Activated CD4-positive, alpha-beta T cell treated with anti-CD3 and anti-CD28 coated beads for 36 hours (primary cell): ENCODE measurements at regions not wholly inside any gene's neighbourhood (a gene's known extent, or its start where the extent isn't known, plus 50 kb on each side); places are given as distances from the start of the nearest gene placed in this dataset.
"Not testable (repeated sequence)": the region's sequence is repeated elsewhere in the genome, so short reads cannot be mapped to it uniquely, and the experiment has no call there.

Experiments used
- ATAC-seq: fragments of 200-7000 bp; cut with Tn5 transposase; one replicate; pipeline ENCODE4 v1.10.0; 2021; ENCODE audit warnings: mild to moderate bottlenecking, moderate library complexity
- CTCF ChIA-PET: fragments of 350-600 bp; sonication (Branson Sonifier 250); formaldehyde crosslinking; loops from one replicate; lab custom pipeline; 2021; ENCODE audit warnings: antibody characterized with exemption; lab: Charles Lee
- POLR2A ChIA-PET: fragments of 350-600 bp; sonication (Branson Sonifier 250); formaldehyde crosslinking; loops from one replicate; lab custom pipeline; 2021; ENCODE audit warnings: antibody characterized with exemption, inconsistent platforms; lab: Charles Lee
- DNase-seq: peaks from one replicate; pipeline ENCODE4 v3.0.0-alpha.2; 2020
- H3K27ac Mint-ChIP-seq: one replicate; pipeline ENCODE4 v1.8.0; 2021; ENCODE audit warnings: mixed read lengths
- H3K27me3 Mint-ChIP-seq: one replicate; pipeline ENCODE4 v1.8.0; 2021; ENCODE audit warnings: mixed read lengths
- H3K36me3 Mint-ChIP-seq: one replicate; pipeline ENCODE4 v1.8.0; 2021; ENCODE audit warnings: low read depth, mixed read lengths
- H3K4me1 Mint-ChIP-seq: one replicate; pipeline ENCODE4 v1.8.0; 2021; ENCODE audit warnings: mixed read lengths
- H3K4me3 Mint-ChIP-seq: one replicate; pipeline ENCODE4 v1.8.0; 2021; ENCODE audit warnings: mild to moderate bottlenecking, moderate library complexity, mixed read lengths
- H3K9me3 Mint-ChIP-seq: one replicate; pipeline ENCODE4 v1.8.0; 2021; ENCODE audit warnings: low read depth, mixed read lengths
- intact Hi-C, 2 experiments: fragments of 100-400 bp; cut with DNase I in 1 of 2; cut with micrococcal nuclease in 1 of 2; formaldehyde crosslinking; loops; one replicate each; pipeline versions ENCODE4 v1.14.2 to v1.15.1; 2022 to 2024; cut with DNase I, micrococcal nuclease

DNA sequence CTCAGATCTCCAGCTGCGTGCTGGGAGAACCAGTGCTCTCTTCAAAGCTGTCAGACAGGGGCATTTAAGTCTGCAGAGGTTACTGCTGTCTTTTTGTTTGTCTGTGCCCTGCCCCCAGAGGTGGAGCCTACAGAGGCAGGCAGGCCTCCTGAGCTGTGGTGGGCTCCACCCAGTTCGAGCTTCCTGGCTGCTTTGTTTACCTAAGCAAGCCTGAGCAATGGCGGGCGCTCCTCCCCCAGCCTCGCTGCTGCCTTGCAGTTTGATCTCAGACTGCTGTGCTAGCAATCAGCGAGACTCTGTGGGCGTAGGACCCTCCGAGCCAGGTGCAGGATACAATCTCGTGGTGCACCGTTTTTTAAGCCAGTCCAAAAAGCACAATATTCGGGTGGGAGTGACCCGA is 864.4 kb downstream of the GBE1 start:
- H3K4me1 Mint-ChIP-seq, POLR2A ChIA-PET, ATAC-seq, H3K27ac Mint-ChIP-seq, H3K4me3 Mint-ChIP-seq, CTCF ChIA-PET, DNase-seq, H3K27me3 Mint-ChIP-seq, intact Hi-C loops, H3K36me3 Mint-ChIP-seq: not testable (repeated sequence)
- peaks cover 12% of the 10 kb centered on the region for H3K9me3 Mint-ChIP-seq

GRCh38 chr3:80890571-80890970 is 870.9 kb downstream of the GBE1 start:
- POLR2A ChIA-PET = no interaction called here
- Mint-ChIP-seq H3K27ac (no peak overlapping the region), H3K9me3 (peaks cover 7% of the 10 kb centered on the region), H3K36me3 (no peaks in the 10 kb centered on the region), H3K4me3 (no peak overlapping the region), H3K4me1 (no peaks in the 10 kb centered on the region), H3K27me3 (no peaks in the 10 kb centered on the region)
- ATAC-seq (no peak), DNase-seq (no peak)
- CTCF ChIA-PET = no interaction called here
- intact Hi-C loops = no loop called here

DNA sequence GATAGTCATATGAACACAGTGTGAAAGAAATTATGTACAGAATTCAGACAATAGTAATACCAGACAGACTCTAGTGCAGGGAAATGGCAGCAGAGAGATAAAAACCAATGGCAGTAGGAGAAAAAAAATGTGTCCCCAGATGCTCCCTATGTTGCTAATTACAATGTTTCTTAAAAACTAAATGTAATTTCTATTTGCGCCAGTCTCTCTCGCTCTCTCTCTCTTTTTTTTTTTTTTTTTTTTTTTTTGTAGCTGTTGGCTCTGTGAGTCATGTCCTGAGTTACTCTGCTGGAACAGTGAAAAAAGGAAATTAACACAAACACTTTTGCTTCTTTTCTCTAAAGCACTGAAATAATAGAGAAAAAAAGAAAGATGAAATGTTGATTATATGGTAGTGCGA is 871.9 kb downstream of the GBE1 start:
- intact Hi-C loops = no loop called here
- ChIA-PET POLR2A (no interaction called here), CTCF (no interaction called here)
- ATAC-seq (no peak), DNase-seq (no peak)
- no peaks in the 10 kb centered on the region for H3K27me3 Mint-ChIP-seq
- no peaks in the 10 kb centered on the region for H3K4me1 Mint-ChIP-seq
- no peak overlapping the region for H3K4me3 Mint-ChIP-seq
- peaks cover 9% of the 10 kb centered on the region for H3K9me3 Mint-ChIP-seq
- no peaks in the 10 kb centered on the region for H3K36me3 Mint-ChIP-seq
- no peak overlapping the region for H3K27ac Mint-ChIP-seq

- intact Hi-C loops = no loop called here
- no peaks in the 10 kb centered on the region for H3K4me1 Mint-ChIP-seq
- H3K27me3 Mint-ChIP-seq = no peaks in the 10 kb centered on the region
- DNase-seq = no peak
- no peak overlapping the region for H3K4me3 Mint-ChIP-seq
- ChIA-PET CTCF (no interaction called here), POLR2A (no interaction called here)
- H3K36me3 Mint-ChIP-seq = no peaks in the 10 kb centered on the region
- no peak overlapping the region for H3K27ac Mint-ChIP-seq
- no peak for ATAC-seq
- H3K9me3 Mint-ChIP-seq = peaks cover 15% of the 10 kb centered on the region
These were observed 890.9 kb downstream of the GBE1 start for GRCh38 chr3:80870476-80871041.

- Mint-ChIP-seq H3K4me1 (no peaks in the 10 kb centered on the region), H3K27me3 (no peaks in the 10 kb centered on the region), H3K4me3 (no peak overlapping the region), H3K9me3 (peaks cover 11% of the 10 kb centered on the region), H3K27ac (no peak overlapping the region), H3K36me3 (no peaks in the 10 kb centered on the region)
- ATAC-seq (no peak), DNase-seq (no peak)
- ChIA-PET POLR2A (no interaction called here), CTCF (no interaction called here)
- intact Hi-C loops = no loop called here
These were observed 906.0 kb downstream of the GBE1 start for GRCh38 chr3:80855482-80855881.

- H3K4me1 Mint-ChIP-seq = no peaks in the 10 kb centered on the region
These were observed 925.0 kb downstream of the GBE1 start for GRCh38 chr3:80836395-80836794.

GRCh38 chr3:80807577-80807976 is 953.9 kb downstream of the GBE1 start:
- ChIA-PET POLR2A (interaction anchor here (0.5 kb wide), 1 partner anchor 491 kb away, joined by 3 read pairs; no protein-coding TSS in a partner anchor), CTCF (no interaction called here)
- H3K4me1 Mint-ChIP-seq = no peaks in the 10 kb centered on the region
- no peak for ATAC-seq
- no peak overlapping the region for H3K4me3 Mint-ChIP-seq
- peaks cover 10% of the 10 kb centered on the region for H3K9me3 Mint-ChIP-seq
- no peaks in the 10 kb centered on the region for H3K36me3 Mint-ChIP-seq
- no peaks in the 10 kb centered on the region for H3K27me3 Mint-ChIP-seq
- H3K27ac Mint-ChIP-seq = no peak overlapping the region
- intact Hi-C loops = no loop called here
- no peak for DNase-seq

More at GRCh38 chr3:80836395-80836794, 925.0 kb downstream of the GBE1 start:
- no peaks in the 10 kb centered on the region for H3K36me3 Mint-ChIP-seq
- H3K4me3 Mint-ChIP-seq = no peak overlapping the region
- H3K27ac Mint-ChIP-seq = no peak overlapping the region
- no peaks in the 10 kb centered on the region for H3K27me3 Mint-ChIP-seq
- peaks cover 16% of the 10 kb centered on the region for H3K9me3 Mint-ChIP-seq
- ChIA-PET POLR2A (no interaction called here), CTCF (no interaction called here)
- DNase-seq = no peak
- intact Hi-C loops = no loop called here
- ATAC-seq = no peak

DNA sequence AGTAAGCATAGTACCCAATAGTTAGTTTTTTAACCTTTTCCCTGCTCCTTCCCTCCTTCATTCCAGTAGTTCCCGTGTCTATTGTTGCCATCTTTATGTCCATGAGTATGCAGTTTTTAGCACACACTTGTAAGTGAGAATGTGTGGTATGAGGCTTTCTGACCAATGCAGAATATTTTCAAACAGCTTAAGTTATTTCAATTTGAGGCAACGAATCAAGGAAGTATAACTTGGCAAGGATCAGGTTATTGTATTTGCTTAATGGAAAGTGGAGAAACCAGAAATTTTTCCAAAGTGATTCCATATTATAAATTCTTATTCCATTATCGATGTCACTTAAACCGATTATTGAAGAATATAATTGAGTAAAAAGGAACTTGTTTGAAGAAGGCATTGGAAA is 954.8 kb downstream of the GBE1 start:
- CTCF ChIA-PET = no interaction called here
- no peak overlapping the region for H3K27ac Mint-ChIP-seq
- no peak overlapping the region for H3K4me3 Mint-ChIP-seq
- no peaks in the 10 kb centered on the region for H3K27me3 Mint-ChIP-seq
- intact Hi-C loops = no loop called here
- no peaks in the 10 kb centered on the region for H3K4me1 Mint-ChIP-seq
- DNase-seq (no peak), ATAC-seq (no peak)
- H3K36me3 Mint-ChIP-seq = no peaks in the 10 kb centered on the region
- POLR2A ChIA-PET = no interaction called here
- peaks cover 12% of the 10 kb centered on the region for H3K9me3 Mint-ChIP-seq

DNA sequence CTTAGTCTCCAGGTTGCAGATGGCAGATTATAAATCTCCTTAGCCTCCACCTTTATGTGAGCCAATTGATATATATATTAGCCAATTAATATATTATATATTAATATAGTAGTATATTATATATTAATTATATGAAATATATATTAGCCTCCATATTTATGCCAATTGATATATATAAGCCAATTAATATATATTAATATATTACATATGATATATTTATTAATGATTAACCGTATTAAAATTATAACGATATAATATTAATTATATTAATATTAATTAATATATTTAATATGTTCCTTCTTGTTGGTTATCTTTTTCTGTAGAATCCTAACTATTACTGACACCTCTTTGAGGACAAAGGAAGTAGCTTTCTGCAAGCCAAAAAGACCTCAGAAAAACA is 972.5 kb downstream of the GBE1 start:
- Mint-ChIP-seq H3K36me3 (no peaks in the 10 kb centered on the region), H3K27me3 (no peaks in the 10 kb centered on the region), H3K27ac (no peak overlapping the region), H3K9me3 (peaks cover 5% of the 10 kb centered on the region), H3K4me1 (no peaks in the 10 kb centered on the region), H3K4me3 (no peak overlapping the region)
- no peak for ATAC-seq
- POLR2A ChIA-PET = no interaction called here
- DNase-seq = no peak
- CTCF ChIA-PET = no interaction called here
- intact Hi-C loops = no loop called here

GRCh38 chr3:80785875-80786274 is 975.6 kb downstream of the GBE1 start:
- CTCF ChIA-PET = no interaction called here
- no peaks in the 10 kb centered on the region for H3K36me3 Mint-ChIP-seq
- DNase-seq = no peak
- no peaks in the 10 kb centered on the region for H3K4me1 Mint-ChIP-seq
- peaks cover 9% of the 10 kb centered on the region for H3K9me3 Mint-ChIP-seq
- intact Hi-C loops = no loop called here
- H3K27ac Mint-ChIP-seq = no peak overlapping the region
- no peak for ATAC-seq
- no peaks in the 10 kb centered on the region for H3K27me3 Mint-ChIP-seq
- POLR2A ChIA-PET = no interaction called here
- H3K4me3 Mint-ChIP-seq = no peak overlapping the region

DNA sequence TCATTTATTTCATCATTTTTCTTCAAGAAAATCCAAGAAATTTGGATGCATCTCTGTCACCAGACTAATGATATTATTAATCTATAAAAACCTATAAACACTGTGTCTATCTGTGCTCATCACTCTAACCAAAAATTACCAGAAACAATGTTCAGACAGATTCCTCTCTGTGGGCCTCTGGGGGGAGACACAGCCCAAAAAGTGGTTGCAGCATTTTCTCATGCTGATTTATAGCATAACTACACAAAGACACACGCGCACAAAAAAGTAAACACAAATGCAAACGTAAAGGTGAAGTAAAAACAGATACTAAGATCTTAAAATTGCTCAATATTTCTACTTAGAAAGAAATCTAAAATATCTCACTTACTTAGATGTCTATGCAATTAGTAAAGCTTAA is 976.0 kb downstream of the GBE1 start:
- H3K4me3 Mint-ChIP-seq = no peak overlapping the region
- H3K36me3 Mint-ChIP-seq = no peaks in the 10 kb centered on the region
- no peaks in the 10 kb centered on the region for H3K27me3 Mint-ChIP-seq
- H3K9me3 Mint-ChIP-seq = peaks cover 9% of the 10 kb centered on the region
- POLR2A ChIA-PET = no interaction called here
- CTCF ChIA-PET = no interaction called here
- intact Hi-C loops = no loop called here
- no peak overlapping the region for H3K27ac Mint-ChIP-seq
- H3K4me1 Mint-ChIP-seq = no peaks in the 10 kb centered on the region
- ATAC-seq (no peak), DNase-seq (no peak)

DNA sequence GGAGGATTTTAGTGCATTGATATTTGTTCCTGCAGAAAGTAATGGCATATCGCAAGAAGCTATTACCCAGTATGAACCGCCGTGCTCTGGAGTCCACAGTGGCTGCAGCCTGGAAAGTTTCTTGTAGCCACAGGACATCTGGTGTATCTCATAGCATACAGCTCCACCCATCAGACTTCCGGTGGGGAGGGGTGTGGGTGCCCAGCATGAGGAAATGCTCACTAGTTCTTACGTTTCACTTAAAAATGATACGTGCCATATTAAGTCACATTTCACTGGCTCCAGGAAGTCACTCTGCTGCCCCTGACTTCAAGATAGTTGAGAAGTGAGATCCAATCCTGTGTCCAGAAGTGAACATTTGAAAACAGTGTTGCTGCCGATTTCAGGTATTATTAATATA is 990.4 kb downstream of the GBE1 start:
- H3K27me3 Mint-ChIP-seq = no peaks in the 10 kb centered on the region
- H3K4me3 Mint-ChIP-seq = no peak overlapping the region
- no peaks in the 10 kb centered on the region for H3K4me1 Mint-ChIP-seq
- H3K36me3 Mint-ChIP-seq = no peaks in the 10 kb centered on the region
- H3K27ac Mint-ChIP-seq = no peak overlapping the region
- ATAC-seq (no peak), DNase-seq (no peak)
- intact Hi-C loops = no loop called here
- CTCF ChIA-PET = no interaction called here
- POLR2A ChIA-PET = no interaction called here
- H3K9me3 Mint-ChIP-seq = peaks cover 5% of the 10 kb centered on the region
